CD14-positive monocyte (primary cell): ENCODE measurements at regions not wholly inside any gene's neighbourhood (a gene's known extent, or its start where the extent isn't known, plus 50 kb on each side); places are given as distances from the start of the nearest gene placed in this dataset.

Source experiments
- DNase-seq, 3 donors: peaks; one replicate each; pipeline ENCODE4 v3.0.0-alpha.2; 2011 to 2022
- H2AFZ ChIP-seq: 2 replicates; pipeline ENCODE4 v1.6.0; 2012; ENCODE audit warnings: mild to moderate bottlenecking, low read depth, low read length, inconsistent platforms; ENCODE audit not compliant: insufficient read depth, poor library complexity, severe bottlenecking
- H3K27ac ChIP-seq, 2 donors: 1 replicate in 1 of 2; 2 replicates in 1 of 2; pipeline ENCODE4 v1.5.1; 2012 to 2013; ENCODE audit warnings: low read length in 2 of 2, control low read depth in 1 of 2, inconsistent platforms in 1 of 2, low read depth in 1 of 2, mild to moderate bottlenecking in 1 of 2
- H3K27me3 ChIP-seq, 2 donors: one replicate each; pipeline versions ENCODE4 v1.6.0 to v1.6.1; 2011 to 2013; ENCODE audit warnings: low read length in 2 of 2; ENCODE audit not compliant: control insufficient read depth in 2 of 2, insufficient read depth in 2 of 2
- H3K36me3 ChIP-seq, 2 donors: replicated peaks in 1 of 2; 1 replicate in 1 of 2; 2 replicates in 1 of 2; pipeline versions ENCODE4 v1.5.1 to v1.6.1; 2012 to 2013; ENCODE audit warnings: low read length in 2 of 2, control low read depth in 1 of 2, inconsistent platforms in 1 of 2, mild to moderate bottlenecking in 1 of 2; ENCODE audit not compliant: insufficient read depth in 2 of 2, control insufficient read depth in 1 of 2
- H3K4me1 ChIP-seq, 2 donors: 1 replicate in 1 of 2; 2 replicates in 1 of 2; pipeline versions ENCODE4 v1.5.1 to v1.6.1; 2012 to 2013; ENCODE audit warnings: low read length in 2 of 2, control low read depth in 1 of 2, inconsistent platforms in 1 of 2, mild to moderate bottlenecking in 1 of 2, moderate library complexity in 1 of 2; ENCODE audit not compliant: insufficient read depth in 2 of 2, control insufficient read depth in 1 of 2
- H3K4me2 ChIP-seq: replicated peaks from 2 replicates; pipeline ENCODE3; 2012; ENCODE audit warnings: low read length, moderate library complexity, mild to moderate bottlenecking; ENCODE audit not compliant: poor library complexity, severe bottlenecking; ENCODE audit errors: extremely low read depth
- H3K4me3 ChIP-seq, 3 experiments: fragments of 200-600 bp in 1 of 3; sonication (generic) in 1 of 3; replicated peaks in 1 of 3; 1 replicate in 2 of 3; 2 replicates in 1 of 3; pipeline ENCODE4 v1.5.1; 2011 to 2013; ENCODE audit warnings: low read length in 3 of 3, mild to moderate bottlenecking in 3 of 3, control low read depth in 2 of 3, low read depth in 2 of 3, inconsistent platforms in 1 of 3, moderate library complexity in 1 of 3
- H3K79me2 ChIP-seq: 2 replicates; pipeline ENCODE4 v1.6.0; 2012; ENCODE audit warnings: mild to moderate bottlenecking, control low read depth, inconsistent platforms, low read length, moderate library complexity; ENCODE audit not compliant: insufficient read depth
- H3K9ac ChIP-seq: 2 replicates; pipeline ENCODE4 v1.6.0; 2017; ENCODE audit warnings: low read length, mild to moderate bottlenecking; ENCODE audit not compliant: insufficient read depth, poor library complexity, severe bottlenecking
- H3K9me3 ChIP-seq, 2 donors: replicated peaks in 1 of 2; 1 replicate in 1 of 2; 2 replicates in 1 of 2; pipeline versions ENCODE4 v1.5.1 to v1.6.1; 2012 to 2013; ENCODE audit warnings: low read length in 2 of 2, control low read depth in 1 of 2; ENCODE audit not compliant: control insufficient read depth in 1 of 2, insufficient read depth in 1 of 2
- H4K20me1 ChIP-seq: 2 replicates; pipeline ENCODE4 v1.6.0; 2012; ENCODE audit warnings: mild to moderate bottlenecking, low read length, control low read depth, moderate library complexity; ENCODE audit not compliant: insufficient read depth
- H3K27ac Mint-ChIP-seq, 7 donors: one replicate each; pipeline ENCODE4 v1.8.0; 2020; ENCODE audit warnings: mild to moderate bottlenecking in 7 of 7, mixed read lengths in 7 of 7, moderate library complexity in 6 of 7, inconsistent platforms in 2 of 7
- H3K27me3 Mint-ChIP-seq, 3 donors: one replicate each; pipeline ENCODE4 v1.8.0; 2021 to 2022; ENCODE audit warnings: low read depth in 3 of 3, mild to moderate bottlenecking in 3 of 3, mixed read lengths in 3 of 3, moderate library complexity in 3 of 3, inconsistent platforms in 1 of 3
- H3K36me3 Mint-ChIP-seq, 2 donors: one replicate each; pipeline ENCODE4 v1.8.0; 2020; ENCODE audit warnings: mixed read lengths in 2 of 2, inconsistent platforms in 1 of 2, mild to moderate bottlenecking in 1 of 2
- H3K4me1 Mint-ChIP-seq: one replicate; pipeline ENCODE4 v1.8.0; 2020; ENCODE audit warnings: mild to moderate bottlenecking, mixed read lengths
- H3K4me3 Mint-ChIP-seq, 2 donors: one replicate each; pipeline ENCODE4 v1.8.0; 2020; ENCODE audit warnings: mild to moderate bottlenecking in 2 of 2, mixed read lengths in 2 of 2, moderate library complexity in 1 of 2
- H3K9me3 Mint-ChIP-seq, 7 donors: one replicate each; pipeline ENCODE4 v1.8.0; 2020 to 2022; ENCODE audit warnings: mixed read lengths in 7 of 7, mild to moderate bottlenecking in 6 of 7, moderate library complexity in 6 of 7, inconsistent platforms in 2 of 7
- CTCF ChIP-seq: fragments of 200-600 bp; IDR thresholded peaks from one replicate; pipeline ENCODE4 v1.8.0; 2022; ENCODE audit warnings: antibody characterized with exemption, mild to moderate bottlenecking
- WGBS: methylation state at CpG from one replicate; pipeline ENCODE4 v1.1.5; 2013; ENCODE audit warnings: missing lambda C conversion rate; ENCODE audit not compliant: insufficient coverage; 5-methylcytosine and 5-hydroxymethylcytosine counted together
- intact Hi-C, 2 donors: fragments of 100-400 bp; cut with micrococcal nuclease; formaldehyde crosslinking; loops; one replicate each; pipeline versions ENCODE4 v1.15.0 to v1.15.1; 2023

GRCh38 chr5:50990296-50990924 is 324.0 kb downstream of the PARP8 start:
- Histone ChIP-seq H3K4me2 (no peak overlapping the region), H3K4me3 (no peak overlapping the region), H3K4me1 (no peaks in the 10 kb centered on the region), H3K79me2 (no peaks in the 10 kb centered on the region), H3K27ac (no peak overlapping the region), H3K9me3 (no peaks in the 10 kb centered on the region), H3K9ac (no peak overlapping the region), H4K20me1 (no peaks in the 10 kb centered on the region), H3K27me3 (no peaks in the 10 kb centered on the region), H3K36me3 (no peaks in the 10 kb centered on the region), H2AFZ (no peak overlapping the region)
- Mint-ChIP-seq H3K4me1 (no peaks in the 10 kb centered on the region), H3K9me3 (peaks cover 0 to 5% (median 2%) of the 10 kb centered on the region in 7 donors), H3K27ac (no peak overlapping the region), H3K4me3 (no peak overlapping the region), H3K36me3 (no peaks in the 10 kb centered on the region), H3K27me3 (peaks cover 3 to 6% (median 3%) of the 10 kb centered on the region in 3 donors)
- DNase-seq = no peak
- intact Hi-C loops = no loop called here
- TF ChIP-seq CTCF = no peak
- 95% methylated on average over 10 of the region's 15 CpGs for WGBS

- H3K9me3 ChIP-seq = no peaks in the 10 kb centered on the region
- Mint-ChIP-seq H3K27me3 (peaks cover 2 to 5% (median 3%) of the 10 kb centered on the region in 3 donors), H3K27ac (no peak overlapping the region), H3K4me1 (no peaks in the 10 kb centered on the region), H3K4me3 (no peak overlapping the region), H3K9me3 (peaks cover 0 to 4% (median 2%) of the 10 kb centered on the region in 7 donors), H3K36me3 (no peaks in the 10 kb centered on the region)
- no peak overlapping the region for H3K4me3 ChIP-seq
- intact Hi-C loops = no loop called here
- no peaks in the 10 kb centered on the region for H3K79me2 ChIP-seq
- TF ChIP-seq CTCF = no peak
- no peak overlapping the region for H3K4me2 ChIP-seq
- H4K20me1 ChIP-seq = no peaks in the 10 kb centered on the region
- no peaks in the 10 kb centered on the region for H3K4me1 ChIP-seq
- no peak overlapping the region for H2AFZ ChIP-seq
- no peak overlapping the region for H3K9ac ChIP-seq
- H3K27me3 ChIP-seq = no peaks in the 10 kb centered on the region
- H3K36me3 ChIP-seq = no peaks in the 10 kb centered on the region
- WGBS = no CpG with 5 or more reads among the region's 3 CpGs
- no peak overlapping the region for H3K27ac ChIP-seq
- no peak for DNase-seq
These were observed 329.0 kb downstream of the PARP8 start for GRCh38 chr5:50995285-50995942.
